Heart left ventricle (tissue), 16 donors: ENCODE measurements at regions not wholly inside any gene's neighbourhood (a gene's known extent, or its start where the extent isn't known, plus 50 kb on each side); places are given as distances from the start of the nearest gene placed in this dataset.

ENCODE experiments used
- ATAC-seq, 4 donors: fragments of 200-7000 bp; cut with Tn5 transposase; one replicate each; pipeline ENCODE4 v1.9.1; 2020 to 2022; ENCODE audit warnings: moderate library complexity in 4 of 4, mild to moderate bottlenecking in 3 of 4, moderate number of reproducible peaks in 1 of 4
- DNase-seq, 5 donors: peaks; one replicate each; pipeline ENCODE4 v3.0.0-alpha.2; 2020
- H3K27ac ChIP-seq, 12 donors: fragments of 200-600 bp; sonication (generic) in 4 of 12; one replicate each; pipeline versions ENCODE4 v1.5.0 to v1.8.0; 2016 to 2022; ENCODE audit warnings: mild to moderate bottlenecking in 2 of 12
- H3K27me3 ChIP-seq, 9 donors: fragments of 200-600 bp; sonication (generic) in 2 of 9; one replicate each; pipeline versions ENCODE4 v1.5.1 to v1.8.0; 2016 to 2022; ENCODE audit warnings: mild to moderate bottlenecking in 3 of 9
- H3K36me3 ChIP-seq, 9 donors: fragments of 200-600 bp; sonication (generic) in 2 of 9; one replicate each; pipeline versions ENCODE4 v1.5.0 to v1.8.0; 2018 to 2022; ENCODE audit warnings: mild to moderate bottlenecking in 2 of 9
- H3K4me1 ChIP-seq, 12 donors: fragments of 200-600 bp; sonication (generic) in 4 of 12; one replicate each; pipeline versions ENCODE4 v1.5.0 to v1.8.0; 2016 to 2022; ENCODE audit warnings: mild to moderate bottlenecking in 3 of 12
- H3K4me3 ChIP-seq, 12 donors: fragments of 200-600 bp; sonication (generic) in 4 of 12; one replicate each; pipeline versions ENCODE4 v1.5.0 to v1.8.0; 2017 to 2022; ENCODE audit warnings: mild to moderate bottlenecking in 9 of 12, moderate library complexity in 4 of 12
- H3K9me3 ChIP-seq, 12 donors: fragments of 200-600 bp; sonication (generic) in 4 of 12; one replicate each; pipeline versions ENCODE4 v1.5.0 to v1.8.0; 2016 to 2022; ENCODE audit warnings: mild to moderate bottlenecking in 1 of 12
- POLR2A ChIP-seq, 2 donors: fragments of 450-650 bp; IDR thresholded peaks; one replicate each; pipeline ENCODE4 v1.6.1; 2017; ENCODE audit warnings: antibody characterized with exemption in 2 of 2, mild to moderate bottlenecking in 2 of 2, moderate library complexity in 2 of 2
- WGBS, 4 donors: extraction: QIAGEN DNeasy Blood & Tissue Kit in 2 of 4; methylation state at CpG; one replicate each; pipeline versions ENCODE4 v1.1.5 to v1.1.7; 2013 to 2018; 5-methylcytosine and 5-hydroxymethylcytosine counted together
- intact Hi-C, 10 donors: fragments of 100-400 bp; cut with DNase I; formaldehyde crosslinking; loops; one replicate each; pipeline versions ENCODE4 v1.11.1 to v1.14.2; 2022
- TF ChIP-seq, protein P1 (sequence below), 12 donors: fragments of 200-600 bp; sonication (generic) in 4 of 12; IDR thresholded peaks; one replicate each; pipeline versions ENCODE4 v1.5.0 to v1.8.0; 2018 to 2022; ENCODE audit warnings: antibody characterized with exemption in 12 of 12, mild to moderate bottlenecking in 5 of 12
- donor health status: ischemic (EF 13 %, LVEDD 7.1; RV severe dilation, severe dysfunction).
- donor health status: healthy with polysubstance abuse.
- donor health status: DM: no; HTN: yes; CAD: no.
- donor health status: DM: no; HTN: no; CAD: no.
- donor health status: ischemic (EF 25% LVEDD 6.9; RV normal size, moderate dysfunction).
- donor health status: ischemic (EF 25% LVEDD 5.7; RV mildly dilated, moderate dysfunction).
- donor health status: healthy.
- donor health status: DM: yes; HTN: yes; CAD: no.
- donor health status: ischemic (EF 35%, LVEDD 5.7; RV mildly dilated, moderate dysfunction).
- donor health status: nonischemic (EF 11% LVEDD 7.7; RV severe dilation, severe dysfunction).
- donor health status: DM: yes; HTN: yes; CAD: no.
- donor health status: PGD.
- donor health status: ischemic (EF 29% LVEDD 5.4; RV normal size, mild dysfunction).
- donor health status: nonischemic (EF 23%, LVEDD 6.1; RV moderate dilation, normal function).

DNA sequence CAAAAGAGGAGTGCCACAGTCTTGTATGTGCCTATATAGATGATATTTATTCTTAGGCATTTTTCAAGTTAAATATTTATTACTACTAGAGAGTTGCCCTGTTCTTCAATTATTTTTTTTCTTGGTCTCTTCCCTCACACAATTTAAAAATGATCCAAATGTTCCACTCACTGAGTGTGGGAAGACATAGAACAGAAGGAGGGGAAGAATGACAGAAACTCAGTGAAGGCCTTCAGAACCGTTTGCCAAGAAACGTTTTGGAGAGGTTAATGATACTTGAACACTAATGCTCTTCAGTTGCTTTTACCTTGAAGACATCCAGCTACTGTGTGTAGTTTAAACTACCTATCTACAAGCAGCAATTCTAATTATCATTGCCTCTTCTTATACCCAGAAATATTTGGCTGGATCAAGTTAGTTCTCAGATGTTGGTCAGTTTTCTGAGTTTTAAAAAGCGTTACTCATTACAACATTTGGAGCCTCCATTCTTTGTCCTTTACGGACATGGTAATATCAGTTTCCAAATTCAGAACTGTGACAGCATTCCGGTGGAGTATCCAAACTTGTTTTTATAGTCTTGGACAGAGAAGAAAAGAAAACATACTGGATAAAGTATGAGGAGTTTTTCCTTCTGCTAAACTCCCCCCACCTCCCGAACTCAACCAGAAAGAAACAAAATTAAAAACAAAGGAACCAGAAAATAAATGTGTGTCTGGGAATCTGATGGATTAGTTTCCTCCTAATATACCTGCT is 389.7 kb downstream of the SPRY1 start:
- intact Hi-C loops, result loop anchor here in 5 of 10 donors (5.0 kb wide), 2 partner anchors 41 to 46 kb away; no protein-coding TSS in a partner anchor
- H3K4me3 ChIP-seq, result peak overlapping the region in 1 of 12 donors; percentile 5
- H3K27ac ChIP-seq, result peak overlapping the region; percentile 11 to 88 (median 74)
- H3K9me3 ChIP-seq, result no peaks in the 10 kb centered on the region
- peaks cover 0 to 55% (median 11%) of the 10 kb centered on the region in 12 donors for H3K4me1 ChIP-seq
- H3K27me3 ChIP-seq, result no peaks in the 10 kb centered on the region
- 38 to 54% (median 47%) methylated on average over 6 of the region's 6 CpGs for WGBS, 4 donors
- ATAC-seq (peak; percentile 51 to 63 (median 56)), DNase-seq (no peak)
- TF ChIP-seq POLR2A (IDR thresholded peaks at IDR 0.05), result no peak
- TF ChIP-seq, protein P1, sequence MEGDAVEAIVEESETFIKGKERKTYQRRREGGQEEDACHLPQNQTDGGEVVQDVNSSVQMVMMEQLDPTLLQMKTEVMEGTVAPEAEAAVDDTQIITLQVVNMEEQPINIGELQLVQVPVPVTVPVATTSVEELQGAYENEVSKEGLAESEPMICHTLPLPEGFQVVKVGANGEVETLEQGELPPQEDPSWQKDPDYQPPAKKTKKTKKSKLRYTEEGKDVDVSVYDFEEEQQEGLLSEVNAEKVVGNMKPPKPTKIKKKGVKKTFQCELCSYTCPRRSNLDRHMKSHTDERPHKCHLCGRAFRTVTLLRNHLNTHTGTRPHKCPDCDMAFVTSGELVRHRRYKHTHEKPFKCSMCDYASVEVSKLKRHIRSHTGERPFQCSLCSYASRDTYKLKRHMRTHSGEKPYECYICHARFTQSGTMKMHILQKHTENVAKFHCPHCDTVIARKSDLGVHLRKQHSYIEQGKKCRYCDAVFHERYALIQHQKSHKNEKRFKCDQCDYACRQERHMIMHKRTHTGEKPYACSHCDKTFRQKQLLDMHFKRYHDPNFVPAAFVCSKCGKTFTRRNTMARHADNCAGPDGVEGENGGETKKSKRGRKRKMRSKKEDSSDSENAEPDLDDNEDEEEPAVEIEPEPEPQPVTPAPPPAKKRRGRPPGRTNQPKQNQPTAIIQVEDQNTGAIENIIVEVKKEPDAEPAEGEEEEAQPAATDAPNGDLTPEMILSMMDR (IDR thresholded peaks at IDR 0.05), result no peak
- H3K36me3 ChIP-seq, result no peaks in the 10 kb centered on the region

DNA sequence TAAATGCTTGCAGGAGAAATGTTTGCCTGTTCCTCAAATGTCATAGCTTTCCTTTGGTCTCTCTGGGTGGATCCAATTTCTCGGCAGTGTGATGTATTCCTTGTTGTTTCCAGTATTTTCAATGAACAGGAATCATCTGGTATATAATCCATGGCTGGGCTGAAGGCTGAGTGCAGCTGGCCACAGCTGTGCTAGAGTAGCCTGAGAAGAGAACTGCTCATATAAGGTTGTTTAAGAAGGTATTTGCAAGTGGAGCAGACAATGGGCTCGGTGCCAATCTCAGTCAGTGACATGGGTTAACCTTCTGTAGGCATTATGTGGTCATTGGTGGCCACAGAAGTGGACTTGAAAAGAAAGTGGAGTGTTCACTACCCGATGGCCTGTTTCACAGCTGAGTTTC is 390.3 kb downstream of the SPRY1 start:
- H3K27me3 ChIP-seq, result no peaks in the 10 kb centered on the region
- 68 to 78% (median 73%) methylated on average over 3 of the region's 3 CpGs for WGBS, 4 donors
- intact Hi-C loops, result loop anchor here in 5 of 10 donors (5.0 kb wide), 2 partner anchors 40 to 45 kb away; no protein-coding TSS in a partner anchor
- no peak for TF ChIP-seq POLR2A (IDR thresholded peaks at IDR 0.05)
- TF ChIP-seq, protein P1 (IDR thresholded peaks at IDR 0.05), result no peak
- H3K9me3 ChIP-seq, result no peaks in the 10 kb centered on the region
- H3K4me1 ChIP-seq, result peaks cover 0 to 55% (median 11%) of the 10 kb centered on the region in 12 donors
- H3K36me3 ChIP-seq, result no peaks in the 10 kb centered on the region
- H3K27ac ChIP-seq, result peak overlapping the region; percentile 11 to 88 (median 74)
- peak; percentile 32 to 73 (median 63) for DNase-seq
- peak overlapping the region in 1 of 12 donors; percentile 5 for H3K4me3 ChIP-seq
- ATAC-seq, result peak; percentile 65 to 81 (median 72)

DNA sequence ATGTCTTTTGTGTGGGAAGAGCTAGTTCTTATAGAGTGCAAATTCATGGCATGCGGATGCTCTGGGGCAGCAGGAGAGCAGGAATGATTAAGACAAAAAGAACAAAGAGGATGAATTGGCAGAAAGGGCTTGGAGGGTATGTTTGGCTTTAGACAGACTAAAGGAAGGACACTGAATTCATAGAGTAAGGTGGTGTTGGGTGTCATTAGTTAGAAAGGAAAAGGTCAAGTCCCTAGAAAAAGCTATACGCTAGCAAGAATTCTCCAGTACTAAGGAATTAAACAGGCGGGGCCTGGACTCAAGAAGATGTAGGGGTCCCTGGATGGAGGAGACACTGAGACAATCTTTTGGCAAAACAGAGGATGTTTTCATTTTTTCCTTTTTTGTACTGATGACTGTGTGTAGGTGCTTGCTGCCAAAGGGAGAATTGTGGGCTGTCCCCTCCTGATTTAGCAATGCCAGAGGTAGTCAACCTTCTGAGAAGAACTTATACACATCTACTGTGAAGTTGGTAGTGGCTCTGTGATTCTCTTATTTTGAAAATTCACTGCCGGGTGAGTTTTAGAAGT is 391.0 kb downstream of the SPRY1 start:
- Histone ChIP-seq H3K27ac (peak overlapping the region in 11 of 12 donors; percentile 19 to 88 (median 75)), H3K4me1 (peaks cover 0 to 54% (median 11%) of the 10 kb centered on the region in 12 donors), H3K27me3 (no peaks in the 10 kb centered on the region), H3K36me3 (no peaks in the 10 kb centered on the region), H3K4me3 (no peak overlapping the region), H3K9me3 (no peaks in the 10 kb centered on the region)
- no peak for TF ChIP-seq POLR2A (IDR thresholded peaks at IDR 0.05)
- TF ChIP-seq, protein P1 (IDR thresholded peaks at IDR 0.05), result no peak
- peak in 2 of 4 donors; percentile 21 to 38 for ATAC-seq
- DNase-seq, result no peak
- intact Hi-C loops, result loop anchor here in 5 of 10 donors (5.0 kb wide), 2 partner anchors 40 to 45 kb away; no protein-coding TSS in a partner anchor
- 87 to 92% (median 91%) methylated on average over 4 of the region's 4 CpGs for WGBS, 4 donors

DNA sequence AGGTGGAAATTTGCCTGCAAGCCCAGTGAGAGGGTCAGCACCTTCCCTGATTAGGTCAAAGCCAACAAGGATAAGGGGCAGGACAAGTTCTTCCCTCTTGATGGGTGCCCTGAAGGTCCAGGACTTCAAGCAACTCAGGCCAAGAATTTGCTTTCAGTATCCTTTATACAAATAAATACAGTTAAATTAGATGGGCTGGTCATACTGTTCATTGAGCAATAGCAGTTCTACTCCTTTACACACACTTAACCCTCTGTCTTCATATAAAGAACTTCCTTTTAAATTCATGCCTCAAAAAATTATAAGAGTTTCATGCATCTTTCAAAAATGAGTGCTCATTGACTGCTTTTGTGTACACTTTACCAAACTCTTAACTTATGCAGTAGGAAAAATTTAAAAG is 392.0 kb downstream of the SPRY1 start:
- DNase-seq (no peak), ATAC-seq (no peak)
- TF ChIP-seq, protein P1 (IDR thresholded peaks at IDR 0.05), result no peak
- no peak for TF ChIP-seq POLR2A (IDR thresholded peaks at IDR 0.05)
- H3K4me1 ChIP-seq, result peaks cover 0 to 46% (median 11%) of the 10 kb centered on the region in 12 donors
- H3K27ac ChIP-seq, result peak overlapping the region in 9 of 12 donors; percentile 19 to 88 (median 76)
- no peaks in the 10 kb centered on the region for H3K36me3 ChIP-seq
- no peak overlapping the region for H3K4me3 ChIP-seq
- intact Hi-C loops, result loop anchor here in 5 of 10 donors (5.0 kb wide), 2 partner anchors 39 to 44 kb away; no protein-coding TSS in a partner anchor
- H3K9me3 ChIP-seq, result peaks cover 0 to 4% (median 0%) of the 10 kb centered on the region in 12 donors
- no peaks in the 10 kb centered on the region for H3K27me3 ChIP-seq
